ENCODE measurements at regions not wholly inside any gene's neighbourhood (a gene's known extent, or its start where the extent isn't known, plus 50 kb on each side); places are given as distances from the start of the nearest gene placed in this dataset.
"Not testable (repeated sequence)": the region's sequence is repeated elsewhere in the genome, so short reads cannot be mapped to it uniquely, and the experiment has no call there.

- TF ChIP-seq CTCF (IDR thresholded peaks at IDR 0.05; ENCODE audit: low read depth, low read length) = no peak
- H3K4me3 ChIP-seq (ENCODE audit: low read depth, low read length) = no peak overlapping the region
Observed at GRCh38 chr6:157727629-157728182, 95.3 kb upstream of the SNX9 start.

DNA sequence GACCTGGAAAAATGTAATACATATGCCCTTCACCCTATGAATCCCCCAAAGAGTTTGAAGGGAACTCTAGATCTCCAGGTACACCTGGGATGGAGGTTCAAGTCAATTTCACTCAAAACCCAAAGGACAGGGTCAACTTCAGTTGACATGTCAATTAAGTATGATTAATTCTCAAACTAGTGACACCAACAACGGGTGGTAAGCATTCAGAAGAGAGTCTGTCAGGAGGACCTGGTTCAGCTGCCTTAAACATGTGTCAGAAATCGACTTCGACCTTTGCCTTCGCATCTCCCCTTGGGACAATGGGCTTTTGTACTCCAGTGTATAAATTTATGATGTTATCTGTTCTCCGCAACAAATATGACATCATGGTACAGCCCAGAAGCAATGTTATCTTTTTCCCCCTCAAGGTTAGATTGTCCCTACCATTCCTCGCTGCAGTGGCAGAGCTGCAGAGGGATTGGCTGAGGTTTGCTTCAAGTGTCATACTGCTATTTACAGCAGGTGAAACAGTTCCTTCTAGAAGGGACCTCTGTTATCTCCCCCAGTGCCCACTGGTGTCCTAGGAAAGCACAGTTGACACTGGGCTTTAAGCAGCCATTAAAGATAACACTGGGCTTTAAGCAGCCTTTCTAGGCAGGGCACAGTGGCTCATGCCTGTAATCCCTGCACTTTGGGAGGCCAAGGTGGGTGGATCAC lies 94.7 kb upstream of the SNX9 start:
- H3K4me3 ChIP-seq (ENCODE audit: low read depth, low read length) = no peak overlapping the region

DNA sequence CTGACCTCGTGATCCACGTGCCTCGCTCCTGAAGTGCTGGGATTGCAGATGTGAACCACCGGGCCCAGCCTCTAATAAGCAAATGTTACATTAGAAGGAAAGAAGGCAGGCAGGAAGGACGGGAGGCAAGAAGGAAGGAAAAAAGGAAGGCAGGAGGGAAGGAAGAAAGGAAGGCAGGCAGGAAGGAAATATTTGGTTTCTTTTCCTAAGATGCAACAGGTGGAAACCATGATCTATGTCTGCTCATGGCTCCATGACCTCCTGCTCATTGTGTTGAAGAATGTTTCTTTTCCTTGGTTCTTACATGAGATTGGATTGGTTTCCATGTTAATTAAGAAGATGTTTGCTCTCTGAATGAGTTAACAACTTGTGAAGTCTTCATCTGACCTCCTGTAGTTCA lies 91.8 kb upstream of the SNX9 start:
- no peak for TF ChIP-seq CTCF (IDR thresholded peaks at IDR 0.05; ENCODE audit: low read depth, low read length)
- no peak overlapping the region for H3K4me3 ChIP-seq (ENCODE audit: low read depth, low read length)

More for the DNA sequence above, 94.7 kb upstream of the SNX9 start:
- TF ChIP-seq CTCF (IDR thresholded peaks at IDR 0.05; ENCODE audit: low read depth, low read length) = no peak

DNA sequence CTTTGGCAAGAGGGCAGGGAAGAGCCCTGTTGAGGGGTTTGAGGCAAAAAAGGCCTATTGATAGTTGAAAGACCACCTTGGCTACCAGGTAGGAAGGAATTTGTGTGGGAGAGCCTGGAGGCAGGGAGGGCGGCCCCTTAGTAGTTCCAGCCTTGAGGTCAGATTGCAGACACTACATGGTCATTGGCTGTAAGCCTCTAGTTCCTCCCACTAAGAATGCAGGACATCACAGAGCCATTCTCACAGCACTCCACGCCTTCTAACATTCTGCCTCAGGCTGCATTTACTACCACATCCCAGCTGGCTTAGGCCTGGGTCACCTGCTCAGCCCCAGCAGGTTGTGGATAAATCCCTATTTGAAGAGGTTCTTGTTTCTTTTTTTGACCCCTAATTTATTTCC lies 91.0 kb upstream of the SNX9 start:
- TF ChIP-seq CTCF (IDR thresholded peaks at IDR 0.05; ENCODE audit: low read depth, low read length) = no peak
- no peak overlapping the region for H3K4me3 ChIP-seq (ENCODE audit: low read depth, low read length)

DNA sequence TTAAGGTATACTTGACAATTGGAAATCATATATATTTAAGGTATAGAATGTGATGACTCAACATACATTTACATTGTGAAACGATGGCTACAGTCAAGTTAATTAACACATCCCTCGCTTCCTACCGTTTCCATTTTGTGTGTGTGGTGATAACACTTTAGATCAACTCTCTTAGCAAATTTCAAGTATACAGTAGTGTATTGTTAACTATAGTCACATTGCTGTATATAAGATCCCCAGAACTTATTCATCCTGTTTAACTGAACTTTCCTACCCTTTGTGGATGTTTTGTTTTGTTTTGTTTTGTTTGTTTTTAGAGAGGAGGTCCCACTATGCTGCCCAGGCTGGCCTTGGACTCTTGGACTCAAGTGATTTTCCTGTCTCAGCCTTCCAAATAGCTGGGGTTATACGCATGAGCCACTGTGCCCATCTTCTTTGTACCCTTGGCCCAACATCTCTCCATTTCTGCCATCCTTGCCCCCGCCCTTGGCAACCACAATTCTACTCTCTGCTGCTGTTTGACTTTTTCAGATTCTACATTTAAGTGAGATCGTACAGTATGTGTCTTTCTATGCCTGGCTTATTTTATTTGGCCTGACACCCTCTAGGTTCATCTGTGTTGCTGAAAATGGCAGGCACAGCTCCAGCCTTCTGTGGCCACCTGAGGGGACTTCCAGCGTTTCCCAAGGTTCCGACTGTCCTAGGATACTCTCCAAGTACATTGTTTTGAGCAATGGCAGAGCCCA lies 90.5 kb upstream of the SNX9 start:
- no peak for TF ChIP-seq CTCF (IDR thresholded peaks at IDR 0.05; ENCODE audit: low read depth, low read length)
- no peak overlapping the region for H3K4me3 ChIP-seq (ENCODE audit: low read depth, low read length)

- not testable (repeated sequence) for H3K4me3 ChIP-seq (ENCODE audit: low read depth, low read length)
Observed at GRCh38 chr6:157736555-157736954, 86.5 kb upstream of the SNX9 start.

GRCh38 chr6:157741321-157741947 lies 81.6 kb upstream of the SNX9 start:
- TF ChIP-seq CTCF (IDR thresholded peaks at IDR 0.05; ENCODE audit: low read depth, low read length) = no peak
- no peak overlapping the region for H3K4me3 ChIP-seq (ENCODE audit: low read depth, low read length)

Data from WI38 (cell line).